GM23248 (cell line): ENCODE measurements at regions not wholly inside any gene's neighbourhood (a gene's known extent, or its start where the extent isn't known, plus 50 kb on each side); places are given as distances from the start of the nearest gene placed in this dataset.

ENCODE experiments used
- DNase-seq: peaks from one replicate; pipeline ENCODE4 v3.0.0-alpha.2; 2015
- H2AFZ ChIP-seq: fragments of 200-600 bp; sonication (generic); 2 replicates; pipeline ENCODE4 v1.6.1; 2016; ENCODE audit warnings: antibody characterized with exemption
- H3F3A ChIP-seq: fragments of 200-600 bp; sonication (generic); 2 replicates; pipeline ENCODE4 v1.6.1; 2016; ENCODE audit warnings: mild to moderate bottlenecking, antibody characterized with exemption, mixed run types; ENCODE audit not compliant: insufficient read depth
- H3K27ac ChIP-seq: fragments of 200-600 bp; sonication (generic); 2 replicates; pipeline ENCODE4 v1.5.1; 2016; ENCODE audit warnings: mild to moderate bottlenecking
- H3K27me3 ChIP-seq: fragments of 200-600 bp; sonication (generic); replicated peaks from 2 replicates; pipeline ENCODE4 v1.6.1; 2016; ENCODE audit warnings: mild to moderate bottlenecking; ENCODE audit not compliant: insufficient read depth
- H3K36me3 ChIP-seq: fragments of 200-600 bp; sonication (generic); 2 replicates; pipeline ENCODE4 v1.6.1; 2016; ENCODE audit warnings: low read depth, mild to moderate bottlenecking
- H3K4me1 ChIP-seq: fragments of 200-600 bp; sonication (generic); 2 replicates; pipeline ENCODE4 v1.6.1; 2016; ENCODE audit warnings: mild to moderate bottlenecking; ENCODE audit not compliant: insufficient read depth
- H3K4me2 ChIP-seq: fragments of 200-600 bp; sonication (generic); one replicate; pipeline ENCODE4 v1.6.1; 2016; ENCODE audit warnings: mild to moderate bottlenecking; ENCODE audit not compliant: unreplicated experiment
- H3K4me3 ChIP-seq: fragments of 200-600 bp; sonication (generic); 2 replicates; pipeline ENCODE4 v1.5.1; 2016; ENCODE audit warnings: mild to moderate bottlenecking
- H3K79me2 ChIP-seq: fragments of 200-600 bp; sonication (generic); 2 replicates; pipeline ENCODE4 v1.6.1; 2016; ENCODE audit warnings: mild to moderate bottlenecking; ENCODE audit not compliant: insufficient read depth
- H3K9ac ChIP-seq: fragments of 200-600 bp; sonication (generic); 2 replicates; pipeline ENCODE4 v1.6.1; 2016; ENCODE audit warnings: mild to moderate bottlenecking
- H3K9me2 ChIP-seq: fragments of 200-600 bp; sonication (generic); 2 replicates; pipeline ENCODE4 v1.6.1; 2016; ENCODE audit warnings: mixed run types, mild to moderate bottlenecking, moderate library complexity; ENCODE audit not compliant: insufficient read depth
- H3K9me3 ChIP-seq: fragments of 200-600 bp; sonication (generic); one replicate; pipeline ENCODE4 v1.6.1; 2017; ENCODE audit warnings: low read depth
- H4K20me1 ChIP-seq: fragments of 200-600 bp; sonication (generic); 2 replicates; pipeline ENCODE4 v1.6.0; 2016; ENCODE audit not compliant: insufficient read depth
- EZH2 ChIP-seq: fragments of 200-600 bp; sonication (generic); IDR thresholded peaks from 2 replicates; pipeline ENCODE4 v1.6.1; 2018; ENCODE audit warnings: antibody characterized with exemption, mild to moderate bottlenecking; ENCODE audit not compliant: insufficient read depth, poor library complexity, severe bottlenecking
- EZH2phosphoT487 ChIP-seq: fragments of 200-600 bp; sonication (generic); IDR thresholded peaks from 2 replicates; pipeline ENCODE4 v1.6.1; 2018; ENCODE audit warnings: antibody characterized with exemption, moderate library complexity, mild to moderate bottlenecking, low read depth; ENCODE audit not compliant: insufficient read depth
- WGBS, 2 experiments: methylation state at CpG; one replicate each; pipeline ENCODE4 v1.1.6; 2015 to 2017; ENCODE audit warnings: low lambda C conversion rate in 2 of 2, low coverage in 1 of 2; ENCODE audit errors: missing lambda C conversion rate in 2 of 2; 5-methylcytosine and 5-hydroxymethylcytosine counted together
- in situ Hi-C: fragments of 300-500 bp; cut with MboI; formaldehyde crosslinking; loops from 2 replicates; pipeline ENCODE4 v1.15.0; 2020

DNA sequence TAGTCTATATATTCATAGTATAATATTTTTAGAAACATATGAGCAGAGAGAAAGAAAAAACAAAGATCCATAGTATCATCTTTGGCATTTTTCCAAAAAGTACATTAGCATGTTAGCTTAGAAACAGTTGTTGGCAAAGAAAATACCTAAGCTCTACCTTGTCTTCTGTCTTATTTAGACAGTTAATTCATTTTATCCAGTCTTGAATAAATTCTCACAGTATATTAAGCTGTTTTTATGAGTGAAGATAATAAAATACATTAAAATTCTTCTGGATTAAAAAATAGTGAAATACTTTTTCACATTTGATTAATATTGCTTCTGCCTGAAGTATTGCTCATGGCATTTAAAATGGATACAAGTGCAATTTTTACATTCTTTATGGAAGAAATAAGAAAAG, 145.2 kb downstream of the ZIC1 start:
- Histone ChIP-seq H3K79me2 (no peaks in the 10 kb centered on the region), H3K4me1 (no peaks in the 10 kb centered on the region), H3K9me3 (no peaks in the 10 kb centered on the region), H3F3A (no peaks in the 10 kb centered on the region), H3K9me2 (no peaks in the 10 kb centered on the region), H3K27ac (no peak overlapping the region), H2AFZ (no peak overlapping the region), H3K4me3 (no peak overlapping the region), H3K36me3 (no peaks in the 10 kb centered on the region), H4K20me1 (no peaks in the 10 kb centered on the region), H3K9ac (no peak overlapping the region), H3K4me2 (no peak overlapping the region), H3K27me3 (no peaks in the 10 kb centered on the region)
- no peak for DNase-seq
- in situ Hi-C loops, result no loop called here
- no peak for TF ChIP-seq EZH2phosphoT487
- TF ChIP-seq EZH2, result no peak

DNA sequence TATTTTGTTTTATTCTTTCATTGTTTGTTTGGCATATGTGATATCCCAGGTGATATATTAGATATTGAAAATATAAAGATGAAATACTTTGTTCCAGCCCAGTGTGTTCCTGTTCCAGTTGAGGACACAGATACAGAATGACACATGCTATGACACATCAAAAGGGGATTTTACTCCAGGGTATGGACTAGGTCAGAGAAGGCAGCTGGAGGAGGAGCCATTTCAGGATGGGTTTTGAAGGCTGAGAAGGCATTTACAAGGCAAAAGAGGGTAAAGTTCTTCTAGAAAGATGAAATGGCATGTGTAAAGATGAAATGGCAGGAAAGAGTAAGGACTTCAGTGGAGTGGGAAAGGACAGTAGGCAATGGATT, 163.8 kb downstream of the ZIC1 start:
- in situ Hi-C loops, result no loop called here
- no peaks in the 10 kb centered on the region for H3K4me1 ChIP-seq
- DNase-seq, result peak; percentile 34

DNA sequence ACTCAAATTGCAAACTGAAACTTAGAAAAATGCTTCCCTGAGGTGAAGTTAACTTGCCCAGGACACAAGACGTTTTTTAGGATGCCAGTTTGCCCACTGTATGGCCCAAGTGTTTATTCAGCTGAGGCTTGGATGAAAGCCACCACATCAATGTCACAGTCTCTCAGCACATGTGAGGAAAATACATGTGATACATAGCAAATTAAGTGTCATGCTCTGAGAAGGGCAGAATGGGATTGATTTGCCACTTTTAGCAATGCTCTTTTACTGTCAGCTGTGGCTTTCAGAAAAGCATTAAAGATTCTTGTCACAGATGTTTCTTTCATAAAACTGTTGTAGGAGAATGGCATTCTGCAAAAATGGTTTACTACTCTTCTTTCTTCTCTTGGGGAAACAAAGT, 165.5 kb downstream of the ZIC1 start:
- in situ Hi-C loops, result no loop called here
- Histone ChIP-seq H3K4me2 (no peak overlapping the region), H2AFZ (peak overlapping the region; percentile 52; the same call in 1 of the 2 replicates)

More for the DNA sequence above, 163.8 kb downstream of the ZIC1 start:
- Histone ChIP-seq H3K4me2 (no peak overlapping the region), H3K4me3 (no peak overlapping the region), H3K27me3 (no peaks in the 10 kb centered on the region), H4K20me1 (no peaks in the 10 kb centered on the region), H3K27ac (no peak overlapping the region), H2AFZ (0 out of 2 replicates have a peak overlapping the region, but pooled peaks have one; percentile 27), H3K9ac (no peak overlapping the region), H3K9me3 (no peaks in the 10 kb centered on the region), H3K79me2 (no peaks in the 10 kb centered on the region), H3F3A (no peaks in the 10 kb centered on the region), H3K36me3 (no peaks in the 10 kb centered on the region), H3K9me2 (no peaks in the 10 kb centered on the region)
- no peak for TF ChIP-seq EZH2phosphoT487
- TF ChIP-seq EZH2, result no peak

DNA sequence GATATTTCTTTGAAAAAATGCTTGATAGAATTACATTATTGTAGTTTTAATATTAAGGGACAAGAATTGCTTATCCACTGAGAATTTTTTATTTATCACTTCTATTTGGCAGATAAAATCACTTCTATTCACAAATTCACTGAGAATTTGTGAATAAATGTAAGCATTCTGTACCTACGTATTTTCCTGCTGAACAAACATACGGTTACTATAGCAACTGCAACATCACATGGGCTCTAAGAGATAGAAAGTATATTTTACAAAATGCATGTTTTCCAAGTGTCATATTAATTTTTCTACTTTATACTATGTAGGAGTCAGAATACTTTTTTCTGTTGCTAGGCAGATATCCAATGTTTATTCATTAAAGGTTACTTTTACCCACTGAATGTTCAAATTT, 166.2 kb downstream of the ZIC1 start:
- no peaks in the 10 kb centered on the region for H3F3A ChIP-seq
- H3K9me3 ChIP-seq, result no peaks in the 10 kb centered on the region
- no peak overlapping the region for H3K4me2 ChIP-seq
- no peaks in the 10 kb centered on the region for H3K79me2 ChIP-seq
- H3K4me1 ChIP-seq, result no peaks in the 10 kb centered on the region
- no peak overlapping the region for H3K9ac ChIP-seq
- WGBS, 2 experiments, result 89 to 96% methylated on average over 2 of the region's 2 CpGs
- H3K4me3 ChIP-seq, result no peak overlapping the region
- no peak for DNase-seq
- in situ Hi-C loops, result no loop called here
- no peaks in the 10 kb centered on the region for H3K27me3 ChIP-seq
- H2AFZ ChIP-seq, result no peak overlapping the region
- H3K36me3 ChIP-seq, result no peaks in the 10 kb centered on the region
- no peak overlapping the region for H3K27ac ChIP-seq
- no peaks in the 10 kb centered on the region for H3K9me2 ChIP-seq
- TF ChIP-seq EZH2 (no peak), EZH2phosphoT487 (no peak)
- H4K20me1 ChIP-seq, result no peaks in the 10 kb centered on the region

More for the DNA sequence above, 165.5 kb downstream of the ZIC1 start:
- H3K9me3 ChIP-seq, result no peaks in the 10 kb centered on the region
- H3K36me3 ChIP-seq, result no peaks in the 10 kb centered on the region
- H3K27me3 ChIP-seq, result no peaks in the 10 kb centered on the region
- H3K79me2 ChIP-seq, result no peaks in the 10 kb centered on the region
- H4K20me1 ChIP-seq, result no peaks in the 10 kb centered on the region
- H3F3A ChIP-seq, result no peaks in the 10 kb centered on the region
- DNase-seq, result no peak
- 20 to 24% methylated on average over 1 of the region's 1 CpG for WGBS, 2 experiments
- no peaks in the 10 kb centered on the region for H3K9me2 ChIP-seq
- TF ChIP-seq EZH2, result no peak
- no peak for TF ChIP-seq EZH2phosphoT487
- H3K4me3 ChIP-seq, result no peak overlapping the region
- no peaks in the 10 kb centered on the region for H3K4me1 ChIP-seq
- no peak overlapping the region for H3K9ac ChIP-seq
- no peak overlapping the region for H3K27ac ChIP-seq

DNA sequence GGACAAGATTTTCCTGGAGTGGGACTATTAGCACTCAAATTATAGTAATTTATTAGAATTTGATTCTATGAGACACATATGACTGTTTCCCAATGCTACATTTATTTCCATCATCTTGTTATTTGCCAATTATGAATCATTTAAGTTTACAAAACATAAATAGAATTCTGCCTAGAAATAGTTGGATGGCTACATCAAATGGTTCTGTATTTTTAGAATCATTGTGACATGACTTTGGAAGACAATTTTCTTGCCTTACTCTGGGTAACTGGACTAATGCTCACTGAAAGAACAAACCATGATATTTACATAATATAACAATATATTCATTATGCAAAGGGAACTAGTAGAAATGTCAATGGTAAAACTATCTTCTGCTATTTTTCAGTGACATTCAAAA, 173.5 kb downstream of the ZIC1 start:
- Histone ChIP-seq H3K4me1 (no peaks in the 10 kb centered on the region), H3K9me2 (no peaks in the 10 kb centered on the region), H3K36me3 (no peaks in the 10 kb centered on the region), H3K4me3 (no peak overlapping the region), H3K79me2 (no peaks in the 10 kb centered on the region), H3K27ac (no peak overlapping the region), H3K9me3 (no peaks in the 10 kb centered on the region), H3K27me3 (no peaks in the 10 kb centered on the region), H3F3A (no peaks in the 10 kb centered on the region), H3K4me2 (no peak overlapping the region), H3K9ac (no peak overlapping the region), H2AFZ (no peak overlapping the region), H4K20me1 (no peaks in the 10 kb centered on the region)
- TF ChIP-seq EZH2, result no peak
- TF ChIP-seq EZH2phosphoT487, result no peak
- no peak for DNase-seq
- in situ Hi-C loops, result no loop called here
